EH (cell line): ENCODE measurements at regions not wholly inside any gene's neighbourhood (a gene's known extent, or its start where the extent isn't known, plus 50 kb on each side); places are given as distances from the start of the nearest gene placed in this dataset.
"Not testable (repeated sequence)": the region's sequence is repeated elsewhere in the genome, so short reads cannot be mapped to it uniquely, and the experiment has no call there.

ENCODE experiments used
- DNase-seq: peaks from one replicate; pipeline ENCODE4 v3.0.0-alpha.2; 2015; ENCODE audit warnings: low read depth

DNA sequence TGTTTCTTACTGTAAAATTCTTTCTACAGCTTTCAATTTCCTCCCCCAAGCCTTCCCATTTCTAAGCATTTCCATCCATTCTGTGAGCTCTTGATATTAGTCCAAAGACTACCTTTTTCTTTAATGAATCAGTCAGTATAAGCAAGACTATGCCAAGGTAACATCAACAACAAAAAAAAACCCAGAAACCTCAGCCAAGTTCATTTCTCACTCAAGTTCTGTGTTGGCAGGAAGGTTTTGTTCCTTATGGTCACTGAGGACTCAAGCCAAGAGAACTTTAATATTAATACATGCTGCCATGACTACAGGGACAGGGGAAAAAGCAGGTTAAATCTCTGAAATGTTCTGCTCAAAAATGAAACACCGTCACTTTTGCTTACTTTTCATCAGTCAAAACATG, 621.2 kb upstream of the NRP1 start:
- no peak for DNase-seq

DNA sequence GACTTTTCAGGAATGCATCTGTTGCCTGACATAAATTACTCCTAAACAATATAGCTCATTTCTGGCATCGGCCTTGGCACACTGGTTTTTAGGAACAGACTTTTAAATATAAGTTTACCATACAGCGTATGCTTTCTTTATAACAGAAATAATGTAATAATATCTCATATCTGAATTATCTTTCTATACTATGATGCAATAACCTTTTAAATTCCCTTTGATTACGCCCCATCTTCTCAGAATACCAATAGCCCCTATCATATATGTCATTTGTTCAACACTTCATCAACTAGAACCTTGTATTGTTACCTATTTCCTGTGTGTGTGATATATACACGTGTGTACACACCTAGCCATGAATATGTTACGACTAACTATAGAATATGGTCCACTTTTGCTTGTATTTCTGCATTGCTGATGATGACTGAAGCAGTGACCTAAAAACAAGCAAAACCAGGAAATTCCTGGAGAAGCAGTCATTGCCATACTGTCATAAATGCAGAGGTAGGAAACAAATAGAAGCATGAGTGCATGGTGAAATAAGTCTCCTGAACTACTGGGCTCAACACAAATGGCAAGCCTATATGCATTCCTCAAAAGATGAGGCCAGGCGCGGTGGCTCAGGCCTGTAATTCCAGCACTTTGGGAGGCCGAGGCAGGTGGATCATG, 618.4 kb upstream of the NRP1 start:
- peak; percentile 66 for DNase-seq

DNA sequence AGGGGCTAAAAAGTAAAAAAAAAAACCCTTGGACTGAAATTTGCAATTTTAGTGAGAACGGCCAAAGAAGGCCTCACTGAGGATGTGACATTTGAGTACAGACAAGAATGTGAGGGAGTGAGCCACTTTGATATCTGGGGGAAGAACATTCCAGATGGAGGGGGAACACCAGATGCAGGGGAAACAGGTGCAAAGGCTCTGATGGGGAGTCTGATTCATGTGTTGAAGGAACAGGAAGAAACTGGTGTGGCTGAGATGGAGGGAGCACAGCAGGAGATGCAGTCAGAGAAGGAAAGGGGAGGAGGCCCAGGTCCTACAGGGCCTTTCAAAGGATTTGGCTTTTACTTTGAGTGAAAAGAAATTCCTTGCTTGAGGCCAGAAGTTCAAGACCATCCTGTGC, 615.7 kb upstream of the NRP1 start:
- no peak for DNase-seq

DNA sequence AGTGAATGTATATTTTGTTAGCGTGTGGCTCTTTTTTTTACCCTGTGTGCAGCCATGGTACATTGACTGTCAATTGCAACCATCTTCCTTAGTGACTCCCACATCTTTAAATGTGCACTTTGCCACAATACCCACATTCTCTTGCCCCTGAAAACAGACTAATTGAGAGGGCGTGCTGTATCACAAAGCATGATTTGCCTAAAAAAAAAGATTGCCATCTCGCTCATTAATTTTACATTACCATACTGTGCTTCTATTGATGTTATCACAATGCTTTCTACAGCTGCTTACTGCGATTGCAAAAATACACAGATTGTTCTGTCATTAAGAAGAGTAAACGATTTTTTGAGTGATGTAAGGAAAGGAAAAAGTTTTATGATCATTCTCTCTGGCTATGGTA, 613.1 kb upstream of the NRP1 start:
- no peak for DNase-seq

DNA sequence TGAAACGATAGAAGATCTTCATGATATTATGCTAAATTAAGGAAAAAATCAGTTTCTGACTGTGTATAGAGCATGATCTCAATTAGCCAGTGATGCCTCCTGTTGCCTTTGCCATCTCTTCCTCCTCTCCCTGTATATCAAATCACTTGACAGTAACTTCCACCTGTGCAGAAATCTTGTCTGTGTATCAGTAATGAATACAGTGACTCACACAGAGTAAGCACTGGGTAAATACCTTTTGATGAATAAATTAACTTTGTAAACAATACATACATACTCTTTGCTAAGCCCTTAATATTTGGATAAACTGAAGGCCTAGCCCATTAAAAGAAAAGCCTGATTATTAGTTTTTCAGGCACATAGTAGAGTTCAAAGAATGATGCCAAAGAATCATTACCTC, 610.6 kb upstream of the NRP1 start:
- DNase-seq = no peak

DNA sequence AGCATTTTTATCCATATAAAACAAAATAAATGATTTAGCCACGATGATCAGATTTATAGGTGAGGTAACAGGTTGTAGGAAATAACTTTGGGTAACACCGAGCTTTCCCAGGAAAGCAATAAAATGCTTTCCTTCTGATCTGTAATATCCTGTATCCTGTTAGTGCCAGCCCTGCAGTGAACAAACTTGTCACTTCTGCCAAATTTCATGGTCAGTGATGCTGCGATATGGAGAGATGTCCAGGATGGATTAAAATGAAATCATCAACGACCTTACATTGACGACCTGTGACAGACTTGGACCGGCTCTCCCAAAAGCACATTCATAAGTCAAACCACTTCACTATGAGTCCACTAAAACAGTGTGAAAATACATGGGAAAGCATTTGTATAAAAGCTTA, 608.0 kb upstream of the NRP1 start:
- DNase-seq = no peak

DNA sequence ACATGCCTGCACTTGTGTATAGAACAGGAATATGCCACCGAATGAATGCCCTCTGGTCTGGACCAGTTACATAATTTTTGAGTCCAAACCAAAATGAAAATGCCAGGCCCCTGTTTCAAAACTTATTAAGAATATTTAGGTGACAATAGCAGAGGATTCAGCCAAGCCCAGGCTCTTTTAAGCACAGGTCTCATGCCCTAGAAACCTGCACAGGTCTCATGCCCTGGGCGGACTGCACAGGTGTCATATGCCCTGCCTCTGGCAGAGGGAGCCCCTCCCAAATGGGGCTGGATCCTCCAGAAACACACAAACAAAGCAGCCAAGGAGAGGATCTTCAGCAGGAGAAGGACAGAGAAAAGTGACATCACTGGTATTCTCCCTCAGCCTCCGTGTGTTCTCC, 605.4 kb upstream of the NRP1 start:
- DNase-seq = no peak

DNA sequence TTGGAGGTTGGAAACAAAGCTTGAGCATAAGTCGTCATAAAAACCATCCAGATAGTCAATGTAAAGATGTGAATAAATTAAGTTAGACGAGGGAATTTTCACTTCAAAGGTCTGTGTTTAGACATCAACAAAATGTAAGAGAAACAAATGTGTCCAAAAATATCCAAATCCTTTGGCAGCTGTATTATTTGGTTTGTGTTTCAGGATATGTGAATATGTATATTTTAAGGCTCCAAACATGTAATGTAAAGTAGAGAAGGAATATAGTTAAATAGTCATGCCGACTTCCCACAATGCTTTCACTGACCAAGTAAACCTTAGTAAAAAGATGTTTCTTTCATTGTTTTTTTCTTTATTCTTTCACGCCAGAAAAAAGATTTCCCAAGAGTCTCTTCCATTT, 604.9 kb upstream of the NRP1 start:
- no peak for DNase-seq

DNA sequence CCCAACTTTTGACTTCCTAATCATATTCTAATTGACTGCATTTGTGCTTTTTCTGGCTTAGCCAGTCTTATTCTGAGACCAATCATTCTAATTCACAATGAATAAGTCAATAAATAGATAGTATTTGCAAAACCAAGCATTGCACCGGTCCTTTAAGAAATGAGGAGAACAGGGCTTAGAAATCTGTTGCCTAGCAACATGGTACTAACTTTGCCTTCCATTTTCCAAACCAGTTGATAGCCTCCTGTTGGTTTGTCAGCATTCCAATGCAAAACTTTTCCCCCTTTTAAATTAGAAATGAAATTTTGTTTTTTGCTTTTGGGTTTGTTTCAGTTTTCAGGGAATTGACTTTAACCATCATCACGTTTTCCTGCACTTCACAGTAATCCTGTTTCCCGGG, 603.5 kb upstream of the NRP1 start:
- no peak for DNase-seq

DNA sequence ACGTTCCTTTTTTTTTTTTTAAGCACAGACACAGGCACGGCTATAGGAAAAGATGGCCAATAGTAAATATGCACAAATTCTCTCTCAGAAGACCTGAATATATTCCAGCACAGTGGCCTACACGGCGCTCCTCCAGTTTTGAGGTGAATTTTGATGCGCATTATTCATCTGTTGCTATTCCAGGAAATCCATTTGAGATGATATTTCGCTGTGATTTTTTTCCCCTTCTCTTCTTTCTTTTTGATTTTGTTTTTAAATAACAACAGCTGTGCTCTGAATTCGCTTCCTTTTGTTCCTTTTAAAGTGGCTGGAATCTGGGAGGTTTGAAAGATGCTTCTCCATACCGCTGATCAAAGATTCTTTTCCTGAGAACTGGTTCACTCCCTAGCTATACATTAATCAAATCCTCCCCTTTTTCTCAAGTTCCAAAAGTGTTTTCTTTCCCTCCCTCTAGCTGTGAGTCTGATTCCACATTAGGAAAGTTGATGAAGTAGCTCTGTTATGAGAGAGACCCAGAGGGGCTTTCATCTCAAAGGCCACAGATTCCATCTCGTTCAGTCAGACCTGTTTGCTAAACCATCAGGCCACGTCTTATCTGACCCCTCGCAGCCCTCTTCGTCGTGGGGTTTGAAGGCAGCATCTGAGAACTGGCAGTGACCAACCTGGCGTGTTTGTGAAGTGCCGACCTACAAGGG, 602.7 kb upstream of the NRP1 start:
- DNase-seq = no peak

DNA sequence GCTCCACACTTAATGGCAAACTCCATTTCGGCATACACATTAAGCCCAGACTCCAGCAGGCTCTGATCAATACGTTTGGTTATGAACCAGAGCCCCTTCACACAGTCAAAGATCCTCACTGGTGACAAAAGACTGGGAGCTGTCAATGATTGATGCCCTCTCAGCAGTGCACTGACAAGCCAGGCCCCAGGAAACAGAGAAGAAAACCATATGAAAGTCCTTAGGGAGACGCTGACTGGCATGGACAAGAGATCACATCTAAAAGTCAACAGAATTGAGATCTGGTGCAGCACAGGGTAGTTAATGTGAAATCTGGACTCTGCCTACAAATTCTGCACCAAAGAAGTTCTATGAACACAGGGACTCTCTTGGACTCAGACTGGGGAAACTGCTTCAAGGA, 600.9 kb upstream of the NRP1 start:
- DNase-seq = no peak

DNA sequence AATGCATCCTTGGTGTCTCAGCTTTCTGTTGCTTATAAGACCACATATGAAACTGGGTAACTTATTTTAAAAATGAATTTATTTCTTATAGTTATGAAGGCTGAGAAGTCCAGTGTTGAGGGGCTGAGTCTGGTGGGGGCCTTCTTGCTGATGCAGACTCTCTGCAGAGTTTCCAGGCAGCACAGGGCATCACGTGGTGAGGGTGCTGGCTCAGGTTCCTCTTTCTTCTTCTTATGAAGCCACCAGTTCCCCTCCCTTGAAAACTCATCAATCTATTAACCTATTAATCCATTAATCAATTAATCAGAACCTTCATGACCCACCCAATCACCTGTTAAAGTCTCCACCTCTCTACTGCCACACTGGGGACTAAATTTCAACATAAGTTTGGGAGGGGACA, 595.6 kb upstream of the NRP1 start:
- no peak for DNase-seq

DNA sequence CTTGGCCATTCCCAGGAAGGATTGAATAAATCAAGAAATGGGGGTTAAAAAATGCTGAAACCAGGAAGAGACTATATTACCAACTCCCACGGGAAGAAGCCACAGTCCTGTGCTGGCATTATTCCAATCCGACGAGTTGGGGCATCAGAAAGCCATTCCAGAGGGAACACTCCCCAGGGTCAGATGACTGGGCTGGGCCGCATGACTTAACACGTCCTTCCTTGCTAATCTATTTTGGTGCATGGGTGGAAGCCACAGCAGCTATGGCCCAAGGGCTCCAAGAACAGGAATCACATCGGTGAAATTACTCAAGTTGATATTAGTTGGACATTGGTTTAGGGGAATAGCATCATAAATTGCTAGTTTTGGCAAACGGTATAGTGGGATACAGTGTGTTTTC, 592.9 kb upstream of the NRP1 start:
- peak; percentile 5 for DNase-seq

DNA sequence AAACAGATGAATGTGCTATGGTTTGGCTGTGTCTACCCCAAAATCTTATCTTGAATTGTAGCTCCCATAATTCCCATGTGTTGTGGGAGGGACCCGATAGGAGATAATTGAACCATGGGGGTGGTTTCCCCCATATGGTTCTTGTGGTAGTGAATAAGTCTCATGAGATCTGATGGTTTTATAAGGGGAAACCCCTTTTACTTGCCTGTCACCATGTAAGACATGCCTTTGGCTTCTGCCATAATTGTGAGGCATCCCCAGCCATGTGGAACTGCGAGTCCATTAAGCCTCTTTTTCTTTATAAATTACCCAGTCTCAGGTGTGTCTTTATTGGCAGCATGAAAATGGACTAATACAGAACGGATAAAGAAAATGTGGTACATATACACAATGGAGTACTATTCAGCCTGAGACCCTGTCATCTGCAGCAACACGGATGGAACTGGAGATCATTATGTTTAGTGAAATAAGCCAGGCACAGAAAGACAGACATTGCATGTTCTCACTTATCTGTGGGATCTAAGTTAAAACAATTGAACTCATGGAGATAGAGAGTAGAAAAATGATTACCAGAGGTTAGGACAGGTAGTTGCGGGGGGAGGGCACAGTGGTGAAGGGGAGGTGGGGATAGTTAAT, 587.6 kb upstream of the NRP1 start:
- no peak for DNase-seq

DNA sequence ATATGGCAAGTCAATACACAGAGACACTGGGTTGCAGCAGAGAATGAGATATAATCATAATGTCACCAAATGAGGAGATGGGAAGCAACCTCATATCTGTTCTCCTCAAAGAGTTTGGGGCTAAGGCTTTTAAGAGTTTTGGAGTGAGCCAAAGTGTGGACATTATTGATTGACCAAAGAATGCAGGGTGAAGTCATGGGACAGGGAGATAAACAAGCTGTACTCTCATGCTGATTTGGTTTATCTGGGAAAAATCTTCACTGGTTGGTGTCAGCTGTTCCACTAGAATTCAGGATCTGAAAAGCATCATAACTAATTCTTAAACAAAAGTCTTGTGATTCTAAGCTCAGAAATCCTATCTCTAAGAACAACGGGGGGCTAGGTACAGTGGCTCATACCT, 585.9 kb upstream of the NRP1 start:
- DNase-seq = no peak

DNA sequence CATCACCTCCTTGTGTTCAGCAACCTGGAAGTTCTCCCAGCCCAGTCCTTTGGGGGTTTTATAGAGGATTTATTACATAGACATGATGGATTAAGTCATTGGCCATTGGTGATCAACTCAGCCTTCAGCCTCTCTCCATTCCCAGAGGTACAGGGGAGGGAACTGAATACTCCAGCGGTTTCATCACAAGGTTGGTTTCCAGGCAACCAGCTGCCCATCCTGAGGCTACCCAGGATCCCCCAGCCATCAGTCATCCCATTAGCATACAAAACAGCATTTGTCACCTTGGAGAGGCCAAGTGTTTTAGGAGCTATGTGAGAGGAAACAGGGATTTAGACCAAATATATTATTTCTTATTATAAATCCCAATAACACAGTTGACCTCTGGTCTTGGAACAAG, 584.8 kb upstream of the NRP1 start:
- DNase-seq = no peak

DNA sequence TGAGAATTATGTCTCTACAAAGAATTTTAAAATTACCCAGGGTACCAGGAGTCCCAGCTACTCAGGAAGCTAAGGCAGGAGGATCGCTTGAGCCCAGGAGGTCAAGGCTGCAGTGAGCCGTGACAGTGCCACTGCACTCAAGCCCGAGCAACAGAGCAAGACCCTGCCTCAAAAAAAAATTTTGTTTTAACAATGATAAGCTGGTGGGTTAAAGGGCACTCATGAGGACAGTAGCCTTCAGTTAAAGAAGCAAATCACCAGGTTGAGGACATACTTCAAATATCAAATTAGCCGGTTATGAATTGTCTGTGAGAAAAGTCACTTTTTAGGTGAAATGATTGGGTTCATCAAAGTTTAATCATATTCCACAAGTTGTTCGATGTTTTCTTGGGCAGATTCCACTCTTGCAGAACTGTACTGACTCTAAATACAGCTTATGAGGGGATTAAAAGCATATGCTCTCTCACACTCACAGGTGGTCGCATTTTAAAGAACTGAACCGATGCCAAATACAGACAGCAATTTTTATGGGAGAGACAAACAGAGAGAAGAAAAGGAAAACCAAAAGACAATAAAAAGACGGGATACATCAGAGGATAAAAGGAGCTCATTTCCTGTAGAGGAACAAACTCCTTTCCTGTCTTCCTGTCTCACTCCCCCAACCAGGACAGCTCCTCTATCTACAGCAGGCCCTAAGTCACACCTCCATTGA, 582.8 kb upstream of the NRP1 start:
- no peak for DNase-seq

DNA sequence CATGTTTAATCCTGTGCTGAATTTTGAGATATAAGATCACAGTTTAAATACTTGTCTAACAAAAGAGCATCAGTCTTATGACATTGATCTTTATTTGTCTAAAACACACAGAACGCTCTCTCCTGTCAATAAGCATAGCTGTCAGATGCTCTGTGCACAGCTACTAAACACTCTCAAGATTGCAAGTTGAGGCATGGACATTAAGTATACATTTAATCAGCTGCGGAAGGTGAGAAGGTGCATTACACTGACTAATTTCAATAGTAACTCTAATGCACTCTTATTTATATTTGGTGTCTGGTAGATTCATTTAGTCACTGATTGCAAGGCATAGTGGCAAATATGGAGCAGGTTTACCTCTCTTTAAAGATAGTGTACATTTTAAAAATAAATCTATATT, 580.3 kb upstream of the NRP1 start:
- no peak for DNase-seq

DNA sequence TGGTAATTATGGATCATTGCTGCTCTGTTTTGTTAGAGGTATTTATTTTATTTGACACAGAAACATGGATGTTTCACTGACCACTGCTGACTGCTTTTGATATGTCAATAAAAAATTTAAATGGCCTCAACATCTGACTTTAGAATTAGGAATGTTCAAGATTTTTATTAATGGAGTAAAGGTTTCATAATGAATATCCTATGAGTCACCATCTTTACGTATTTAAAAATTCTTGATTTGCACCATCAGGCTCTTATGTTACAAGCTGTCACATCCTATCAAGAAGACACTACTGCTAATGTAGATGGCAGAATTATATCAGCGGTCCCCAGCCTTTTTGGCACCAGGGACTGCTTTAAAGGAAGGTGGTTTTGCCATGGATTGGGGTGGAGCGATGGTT, 578.7 kb upstream of the NRP1 start:
- DNase-seq = peak; percentile 42

DNA sequence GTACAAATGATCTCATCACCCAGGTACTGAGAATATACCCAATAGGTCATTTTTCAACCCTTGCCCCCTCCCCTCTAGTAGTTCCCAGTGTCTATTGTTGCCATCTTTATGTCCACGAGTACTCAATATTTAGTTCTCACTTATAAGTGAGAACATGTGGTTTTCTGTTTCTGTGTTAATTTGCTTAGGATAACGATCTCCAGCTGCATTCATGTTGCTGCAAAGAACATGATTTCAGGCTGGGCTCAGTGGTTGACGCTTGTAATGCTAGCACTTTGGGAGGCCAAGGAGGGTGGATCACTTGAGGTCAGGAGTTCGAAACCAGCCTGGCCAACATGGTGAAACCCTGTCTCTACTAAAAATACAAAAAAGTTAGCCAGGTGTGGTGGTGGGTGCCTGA, 575.0 kb upstream of the NRP1 start:
- DNase-seq = not testable (repeated sequence)

DNA sequence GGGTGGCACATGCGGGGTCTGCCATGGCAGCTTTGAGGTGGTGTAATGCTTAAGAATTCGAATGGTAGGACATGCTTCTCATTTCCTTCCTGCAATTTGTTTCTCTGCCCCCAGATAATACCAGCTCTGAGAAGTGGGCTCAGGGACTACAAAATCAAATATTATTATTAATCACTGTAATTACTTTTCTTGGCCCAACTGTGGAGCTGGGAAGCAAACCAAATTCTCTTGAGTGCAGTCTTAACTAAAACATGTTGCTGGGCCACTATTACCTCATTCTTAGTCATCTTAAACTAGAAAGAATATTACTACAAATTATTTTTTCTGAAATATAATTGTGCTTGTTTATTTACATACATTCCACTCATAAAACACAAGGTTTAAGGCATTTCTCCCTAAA, 566.7 kb upstream of the NRP1 start:
- peak; percentile 75 for DNase-seq

DNA sequence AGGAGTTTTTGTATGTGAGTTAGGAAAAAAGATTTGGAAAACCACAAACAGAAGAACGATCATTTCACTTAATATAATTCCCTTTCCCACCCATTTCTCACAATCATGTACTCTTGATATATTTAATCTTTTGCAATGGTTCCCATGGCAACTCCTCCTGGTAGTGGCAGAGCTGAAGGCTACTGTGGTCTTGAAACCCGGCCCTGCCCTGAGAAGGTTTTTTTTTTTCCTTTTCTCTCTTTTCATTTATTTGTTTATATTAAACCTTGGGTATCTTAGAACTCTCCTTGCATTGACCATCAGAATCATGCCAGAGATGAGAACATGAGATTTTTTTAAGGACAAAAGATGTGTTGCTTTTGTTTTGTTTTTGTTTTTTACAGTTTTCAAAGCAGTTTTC, 566.1 kb upstream of the NRP1 start:
- DNase-seq = peak; percentile 46
